Lower lobe of right lung (tissue), 2 donors: ENCODE measurements at regions not wholly inside any gene's neighbourhood (a gene's known extent, or its start where the extent isn't known, plus 50 kb on each side); places are given as distances from the start of the nearest gene placed in this dataset.
A peak's percentile ranks its signal among the peaks of the same experiment; 100 is the strongest.

ENCODE experiments used
- ATAC-seq, 2 donors: fragments of 200-7000 bp; cut with Tn5 transposase; one replicate each; pipeline ENCODE4 v1.9.1; 2020 to 2022; ENCODE audit warnings: mild to moderate bottlenecking in 2 of 2, moderate library complexity in 2 of 2
- DNase-seq: peaks from one replicate; pipeline ENCODE4 v3.0.0-alpha.2; 2020
- H3K27ac ChIP-seq: fragments of 200-600 bp; one replicate; pipeline ENCODE4 v1.8.0; 2022
- H3K27me3 ChIP-seq: fragments of 200-600 bp; one replicate; pipeline ENCODE4 v1.8.0; 2022; ENCODE audit warnings: low read depth
- H3K36me3 ChIP-seq: fragments of 200-600 bp; one replicate; pipeline ENCODE4 v1.8.0; 2022; ENCODE audit warnings: mild to moderate bottlenecking
- H3K4me1 ChIP-seq: fragments of 200-600 bp; one replicate; pipeline ENCODE4 v1.8.0; 2022
- H3K4me3 ChIP-seq: fragments of 200-600 bp; one replicate; pipeline ENCODE4 v1.8.0; 2022; ENCODE audit warnings: mild to moderate bottlenecking
- H3K9me3 ChIP-seq: fragments of 200-600 bp; one replicate; pipeline ENCODE4 v1.8.0; 2022
- intact Hi-C: fragments of 100-400 bp; cut with DNase I; formaldehyde crosslinking; loops from one replicate; pipeline ENCODE4 v1.11.0; 2022
- TF ChIP-seq, protein P1 (sequence below): fragments of 200-600 bp; IDR thresholded peaks from one replicate; pipeline ENCODE4 v1.8.0; 2022; ENCODE audit warnings: antibody characterized with exemption, mild to moderate bottlenecking
- donor health status: DM: no; HTN: yes; CAD: no; lungs with severe emphysema.

DNA sequence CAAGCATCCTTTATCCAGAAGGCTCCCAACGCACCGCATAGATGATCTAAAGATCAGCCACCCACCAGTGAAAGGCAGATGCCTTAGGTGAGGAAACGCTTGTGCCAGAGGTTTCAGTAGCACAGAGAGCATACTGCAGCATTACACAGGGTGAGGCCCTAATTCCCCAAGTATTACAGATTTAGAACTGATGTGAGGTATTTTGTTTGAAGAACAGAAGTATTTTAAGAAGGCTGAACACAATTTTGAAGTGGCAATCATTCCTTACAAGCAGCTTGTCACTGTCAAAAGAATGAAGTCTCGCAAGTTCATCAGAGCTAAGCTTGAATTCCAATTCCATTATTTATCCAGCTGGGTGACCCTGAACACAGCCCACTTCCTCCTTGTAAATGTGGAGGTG is 70.0 kb upstream of the FAT3 start:
- Histone ChIP-seq H3K27ac (no peak overlapping the region), H3K27me3 (no peaks in the 10 kb centered on the region), H3K36me3 (no peaks in the 10 kb centered on the region), H3K4me3 (no peak overlapping the region), H3K4me1 (peaks cover 8% of the 10 kb centered on the region), H3K9me3 (no peaks in the 10 kb centered on the region)
- DNase-seq (no peak), ATAC-seq (peak; percentile 73 to 76)
- TF ChIP-seq, protein P1, sequence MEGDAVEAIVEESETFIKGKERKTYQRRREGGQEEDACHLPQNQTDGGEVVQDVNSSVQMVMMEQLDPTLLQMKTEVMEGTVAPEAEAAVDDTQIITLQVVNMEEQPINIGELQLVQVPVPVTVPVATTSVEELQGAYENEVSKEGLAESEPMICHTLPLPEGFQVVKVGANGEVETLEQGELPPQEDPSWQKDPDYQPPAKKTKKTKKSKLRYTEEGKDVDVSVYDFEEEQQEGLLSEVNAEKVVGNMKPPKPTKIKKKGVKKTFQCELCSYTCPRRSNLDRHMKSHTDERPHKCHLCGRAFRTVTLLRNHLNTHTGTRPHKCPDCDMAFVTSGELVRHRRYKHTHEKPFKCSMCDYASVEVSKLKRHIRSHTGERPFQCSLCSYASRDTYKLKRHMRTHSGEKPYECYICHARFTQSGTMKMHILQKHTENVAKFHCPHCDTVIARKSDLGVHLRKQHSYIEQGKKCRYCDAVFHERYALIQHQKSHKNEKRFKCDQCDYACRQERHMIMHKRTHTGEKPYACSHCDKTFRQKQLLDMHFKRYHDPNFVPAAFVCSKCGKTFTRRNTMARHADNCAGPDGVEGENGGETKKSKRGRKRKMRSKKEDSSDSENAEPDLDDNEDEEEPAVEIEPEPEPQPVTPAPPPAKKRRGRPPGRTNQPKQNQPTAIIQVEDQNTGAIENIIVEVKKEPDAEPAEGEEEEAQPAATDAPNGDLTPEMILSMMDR: no peak
- intact Hi-C loops: no loop called here

DNA sequence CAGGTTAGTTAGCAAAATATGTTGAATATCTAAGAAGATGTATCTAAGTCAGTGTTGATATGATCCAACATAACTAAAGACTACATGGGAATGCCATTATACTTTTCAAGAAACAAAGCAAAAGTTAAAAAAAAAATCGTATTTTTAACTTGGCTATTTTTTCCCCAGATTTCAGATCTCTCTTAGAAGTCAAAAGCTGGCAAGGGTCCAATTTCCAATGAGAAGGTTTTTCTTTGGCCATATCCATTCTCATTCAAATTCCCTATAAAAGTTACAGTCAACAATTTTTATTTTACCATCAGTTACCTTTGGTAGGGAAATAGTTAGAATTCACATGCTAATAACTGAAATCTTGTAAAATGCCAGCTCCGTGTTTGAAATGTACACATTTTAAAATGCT is 70.5 kb upstream of the FAT3 start:
- H3K9me3 ChIP-seq: no peaks in the 10 kb centered on the region
- no peak for DNase-seq
- no peaks in the 10 kb centered on the region for H3K36me3 ChIP-seq

GRCh38 chr11:92153542-92153941 is 71.1 kb upstream of the FAT3 start:
- intact Hi-C loops: no loop called here
- no peak for ATAC-seq

More for the DNA sequence above, 70.5 kb upstream of the FAT3 start:
- Histone ChIP-seq H3K27ac (no peak overlapping the region), H3K4me1 (peaks cover 8% of the 10 kb centered on the region), H3K27me3 (no peaks in the 10 kb centered on the region), H3K4me3 (no peak overlapping the region)
- ATAC-seq: no peak
- TF ChIP-seq, protein P1: no peak
- intact Hi-C loops: no loop called here

DNA sequence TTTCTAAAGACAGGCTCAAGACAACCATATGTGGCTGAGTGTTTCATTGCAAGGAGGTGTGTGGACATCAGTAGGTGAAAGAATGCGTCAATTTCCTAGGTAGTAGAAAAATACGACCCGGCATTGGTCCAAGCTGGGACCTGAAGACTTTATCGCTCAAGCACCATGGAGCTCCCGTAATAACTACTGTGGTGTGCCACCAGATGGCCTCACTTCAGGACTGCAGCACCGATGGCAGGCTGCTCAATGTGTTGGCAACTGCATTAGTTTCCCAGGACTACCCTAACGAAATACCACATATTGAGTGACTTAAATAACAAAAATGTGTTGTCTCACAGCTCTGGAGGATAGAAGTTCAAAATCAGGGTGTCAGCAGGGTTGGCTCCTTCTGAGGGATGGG is 72.4 kb upstream of the FAT3 start:
- Histone ChIP-seq H3K36me3 (no peaks in the 10 kb centered on the region), H3K27me3 (no peaks in the 10 kb centered on the region), H3K4me1 (peaks cover 8% of the 10 kb centered on the region), H3K4me3 (no peak overlapping the region), H3K27ac (no peak overlapping the region), H3K9me3 (no peaks in the 10 kb centered on the region)
- DNase-seq (no peak), ATAC-seq (no peak)
- intact Hi-C loops: no loop called here
- TF ChIP-seq, protein P1: no peak

More at GRCh38 chr11:92153542-92153941, 71.1 kb upstream of the FAT3 start:
- peaks cover 8% of the 10 kb centered on the region for H3K4me1 ChIP-seq
- H3K9me3 ChIP-seq: no peaks in the 10 kb centered on the region
- H3K27me3 ChIP-seq: no peaks in the 10 kb centered on the region
- DNase-seq: no peak
- no peaks in the 10 kb centered on the region for H3K36me3 ChIP-seq
- TF ChIP-seq, protein P1: no peak
- no peak overlapping the region for H3K4me3 ChIP-seq
- no peak overlapping the region for H3K27ac ChIP-seq

- ATAC-seq (no peak), DNase-seq (no peak)
- Histone ChIP-seq H3K4me3 (no peak overlapping the region), H3K4me1 (no peaks in the 10 kb centered on the region), H3K27me3 (no peaks in the 10 kb centered on the region), H3K36me3 (no peaks in the 10 kb centered on the region), H3K9me3 (no peaks in the 10 kb centered on the region), H3K27ac (no peak overlapping the region)
- intact Hi-C loops: no loop called here
- TF ChIP-seq, protein P1: no peak
Measured at GRCh38 chr11:92149996-92150395, 74.6 kb upstream of the FAT3 start.

- H3K27ac ChIP-seq: no peak overlapping the region
- ATAC-seq (no peak), DNase-seq (no peak)
- intact Hi-C loops: no loop called here
- no peaks in the 10 kb centered on the region for H3K27me3 ChIP-seq
- TF ChIP-seq, protein P1: no peak
- no peak overlapping the region for H3K4me3 ChIP-seq
- H3K36me3 ChIP-seq: no peaks in the 10 kb centered on the region
- no peaks in the 10 kb centered on the region for H3K9me3 ChIP-seq
- H3K4me1 ChIP-seq: no peaks in the 10 kb centered on the region
Measured at GRCh38 chr11:92141725-92142124, 82.9 kb upstream of the FAT3 start.
